GM19372 (cell line): ENCODE measurements at regions not wholly inside any gene's neighbourhood (a gene's known extent, or its start where the extent isn't known, plus 50 kb on each side); places are given as distances from the start of the nearest gene placed in this dataset.
"Not testable (repeated sequence)": the region's sequence is repeated elsewhere in the genome, so short reads cannot be mapped to it uniquely, and the experiment has no call there.

Experiments used
- ATAC-seq: cut with Tn5 transposase; IDR thresholded peaks from one replicate; pipeline ENCODE4 v1.9.1; 2021; ENCODE audit warnings: mild to moderate bottlenecking, low read depth, moderate library complexity; ENCODE audit not compliant: unreplicated experiment

GRCh38 chr2:120637847-120638246 lies 97.8 kb upstream of the GLI2 start:
- ATAC-seq = no peak

- no peak for ATAC-seq
These were observed 97.2 kb upstream of the GLI2 start for GRCh38 chr2:120638450-120638849.

- no peak for ATAC-seq
These were observed 94.3 kb upstream of the GLI2 start for GRCh38 chr2:120641366-120641771.

GRCh38 chr2:120642646-120643045 lies 93.0 kb upstream of the GLI2 start:
- ATAC-seq = no peak

- no peak for ATAC-seq
These were observed 88.7 kb upstream of the GLI2 start for GRCh38 chr2:120646994-120647393.

GRCh38 chr2:120647487-120647886 lies 88.2 kb upstream of the GLI2 start:
- no peak for ATAC-seq

- not testable (repeated sequence) for ATAC-seq
These were observed 86.3 kb upstream of the GLI2 start for GRCh38 chr2:120649381-120649780.

- ATAC-seq = no peak
These were observed 85.5 kb upstream of the GLI2 start for GRCh38 chr2:120650022-120650644.

GRCh38 chr2:120651818-120652217 lies 83.8 kb upstream of the GLI2 start:
- ATAC-seq = no peak

- ATAC-seq = no peak
These were observed 82.6 kb upstream of the GLI2 start for GRCh38 chr2:120653046-120653445.

GRCh38 chr2:120653871-120654270 lies 81.8 kb upstream of the GLI2 start:
- no peak for ATAC-seq

GRCh38 chr2:120654381-120655134 lies 81.1 kb upstream of the GLI2 start:
- no peak for ATAC-seq

- ATAC-seq = no peak
These were observed 79.3 kb upstream of the GLI2 start for GRCh38 chr2:120656273-120656950.

GRCh38 chr2:120658042-120658769 lies 77.5 kb upstream of the GLI2 start:
- ATAC-seq = no peak

- no peak for ATAC-seq
These were observed 76.9 kb upstream of the GLI2 start for GRCh38 chr2:120658770-120659158.

GRCh38 chr2:120659275-120659977 lies 76.2 kb upstream of the GLI2 start:
- ATAC-seq = no peak

GRCh38 chr2:120660056-120660694 lies 75.5 kb upstream of the GLI2 start:
- no peak for ATAC-seq

GRCh38 chr2:120660771-120661459 lies 74.8 kb upstream of the GLI2 start:
- ATAC-seq = no peak

- no peak for ATAC-seq
These were observed 74.1 kb upstream of the GLI2 start for GRCh38 chr2:120661551-120661950.
